GM12892 (cell line): ENCODE measurements at regions not wholly inside any gene's neighbourhood (a gene's known extent, or its start where the extent isn't known, plus 50 kb on each side); places are given as distances from the start of the nearest gene placed in this dataset.

Source experiments
- POLR2A ChIP-seq: IDR thresholded peaks from 2 replicates; pipeline ENCODE4 v1.6.1; 2011; ENCODE audit warnings: low read depth, low read length, control low read depth
- TAF1 ChIP-seq: IDR thresholded peaks from 2 replicates; pipeline ENCODE4 v1.6.1; 2011; ENCODE audit warnings: low read depth, mild to moderate bottlenecking, control low read depth, low read length, borderline replicate concordance

- TF ChIP-seq TAF1 = no peak
- no peak for TF ChIP-seq POLR2A
These were observed 592.8 kb upstream of the GBE1 start for GRCh38 chr3:82354228-82354627.
